BE2C (cell line): ENCODE measurements at regions not wholly inside any gene's neighbourhood (a gene's known extent, or its start where the extent isn't known, plus 50 kb on each side); places are given as distances from the start of the nearest gene placed in this dataset.
A peak's percentile ranks its signal among the peaks of the same experiment; 100 is the strongest.
"Not testable (repeated sequence)": the region's sequence is repeated elsewhere in the genome, so short reads cannot be mapped to it uniquely, and the experiment has no call there.

Experiments used
- DNase-seq: peaks from one replicate; pipeline ENCODE4 v3.0.0-alpha.2; 2020
- H3K27me3 ChIP-seq: fragments of 250-450 bp; sonication (Bioruptor Pico); 2 replicates; pipeline ENCODE4 v1.5.1; 2020; ENCODE audit warnings: mild to moderate bottlenecking
- H3K36me3 ChIP-seq: fragments of 250-450 bp; sonication (Bioruptor Pico); 2 replicates; pipeline ENCODE4 v1.5.1; 2020; ENCODE audit warnings: mild to moderate bottlenecking
- H3K4me1 ChIP-seq: fragments of 250-450 bp; sonication (Bioruptor Pico); 2 replicates; pipeline ENCODE4 v1.5.1; 2020
- H3K4me3 ChIP-seq: 2 replicates; pipeline ENCODE4 v1.5.1; 2011; ENCODE audit warnings: low read depth, low read length
- H3K9me3 ChIP-seq: fragments of 250-450 bp; sonication (Bioruptor Pico); 2 replicates; pipeline ENCODE4 v1.5.1; 2020
- CTCF ChIP-seq: IDR thresholded peaks from 2 replicates; pipeline ENCODE4 v1.5.1; 2012; ENCODE audit warnings: mild to moderate bottlenecking, low read depth, low read length

- Histone ChIP-seq H3K36me3 (no peaks in the 10 kb centered on the region), H3K27me3 (peaks cover 13% of the 10 kb centered on the region), H3K4me3 (no peak overlapping the region), H3K4me1 (no peaks in the 10 kb centered on the region), H3K9me3 (no peaks in the 10 kb centered on the region)
- no peak for DNase-seq
- TF ChIP-seq CTCF, result no peak
Observed at GRCh38 chr6:137573739-137574138, 79.5 kb upstream of the OLIG3 start.

GRCh38 chr6:137579612-137580011, 85.4 kb upstream of the OLIG3 start:
- Histone ChIP-seq H3K4me1 (no peaks in the 10 kb centered on the region), H3K27me3 (no peaks in the 10 kb centered on the region; the same call in 1 of the 2 replicates), H3K36me3 (no peaks in the 10 kb centered on the region), H3K4me3 (no peak overlapping the region), H3K9me3 (no peaks in the 10 kb centered on the region)
- no peak for TF ChIP-seq CTCF
- DNase-seq, result no peak

- H3K4me3 ChIP-seq, result no peak overlapping the region
- H3K27me3 ChIP-seq, result no peaks in the 10 kb centered on the region; the same call in 1 of the 2 replicates
- H3K36me3 ChIP-seq, result no peaks in the 10 kb centered on the region
- DNase-seq, result no peak
- no peaks in the 10 kb centered on the region for H3K9me3 ChIP-seq
- no peak for TF ChIP-seq CTCF
- no peaks in the 10 kb centered on the region for H3K4me1 ChIP-seq
Observed at GRCh38 chr6:137581019-137581707, 87.0 kb upstream of the OLIG3 start.

- H3K9me3 ChIP-seq, H3K4me3 ChIP-seq, H3K27me3 ChIP-seq, H3K4me1 ChIP-seq, H3K36me3 ChIP-seq, DNase-seq: not testable (repeated sequence)
Observed at GRCh38 chr6:137583519-137583918, 89.3 kb upstream of the OLIG3 start.

- Histone ChIP-seq H3K4me1 (no peaks in the 10 kb centered on the region), H3K9me3 (no peaks in the 10 kb centered on the region), H3K4me3 (no peak overlapping the region), H3K27me3 (peaks cover 4% of the 10 kb centered on the region), H3K36me3 (no peaks in the 10 kb centered on the region)
- TF ChIP-seq CTCF, result peak; percentile 17; the same call in 1 of the 2 replicates
- DNase-seq, result no peak
Observed at GRCh38 chr6:137588472-137588871, 94.3 kb upstream of the OLIG3 start.

- peak; percentile 98 for TF ChIP-seq CTCF
- DNase-seq, result peak; percentile 72
- Histone ChIP-seq H3K9me3 (no peaks in the 10 kb centered on the region), H3K27me3 (peaks cover 4% of the 10 kb centered on the region), H3K4me1 (no peaks in the 10 kb centered on the region), H3K4me3 (peak overlapping the region; percentile 39), H3K36me3 (no peaks in the 10 kb centered on the region)
Observed at GRCh38 chr6:137589067-137589848, 95.1 kb upstream of the OLIG3 start.
